ENCODE measurements at regions not wholly inside any gene's neighbourhood (a gene's known extent, or its start where the extent isn't known, plus 50 kb on each side); places are given as distances from the start of the nearest gene placed in this dataset.
"Not testable (repeated sequence)": the region's sequence is repeated elsewhere in the genome, so short reads cannot be mapped to it uniquely, and the experiment has no call there.

DNA sequence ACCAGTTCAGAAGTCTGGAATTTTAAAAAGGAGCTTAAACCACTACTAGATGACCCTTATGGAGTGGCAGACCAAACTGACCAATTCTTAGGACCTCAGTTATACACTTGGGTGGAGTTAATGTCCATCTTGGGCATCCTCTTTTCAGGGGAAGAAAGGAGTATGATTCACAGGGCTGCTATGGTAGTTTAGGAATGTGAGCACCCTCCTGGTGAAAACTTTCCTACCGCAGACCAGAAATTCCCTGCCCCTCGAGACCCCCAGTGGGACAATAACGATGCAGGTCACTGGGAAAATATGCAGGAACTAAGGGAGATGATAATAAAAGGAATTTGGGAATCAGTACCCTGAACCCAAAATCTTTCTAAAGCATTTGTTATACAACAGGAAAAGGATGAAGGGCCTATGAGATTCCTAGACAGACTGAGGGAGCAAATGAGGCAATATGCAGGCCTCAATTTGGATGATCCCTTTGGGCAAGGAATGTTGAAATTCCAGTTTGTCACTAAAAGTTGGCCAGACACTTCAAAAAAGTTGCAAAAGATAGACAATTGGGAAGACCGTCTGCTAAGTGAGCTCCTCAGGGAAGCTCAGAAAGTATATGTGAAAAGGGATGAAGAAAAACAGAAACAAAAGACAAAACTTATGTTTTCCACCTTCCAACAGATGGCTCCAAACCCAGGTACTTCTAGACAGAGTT is 52.4 kb upstream of the ANKRD10 start:
- TF ChIP-seq, protein P1, sequence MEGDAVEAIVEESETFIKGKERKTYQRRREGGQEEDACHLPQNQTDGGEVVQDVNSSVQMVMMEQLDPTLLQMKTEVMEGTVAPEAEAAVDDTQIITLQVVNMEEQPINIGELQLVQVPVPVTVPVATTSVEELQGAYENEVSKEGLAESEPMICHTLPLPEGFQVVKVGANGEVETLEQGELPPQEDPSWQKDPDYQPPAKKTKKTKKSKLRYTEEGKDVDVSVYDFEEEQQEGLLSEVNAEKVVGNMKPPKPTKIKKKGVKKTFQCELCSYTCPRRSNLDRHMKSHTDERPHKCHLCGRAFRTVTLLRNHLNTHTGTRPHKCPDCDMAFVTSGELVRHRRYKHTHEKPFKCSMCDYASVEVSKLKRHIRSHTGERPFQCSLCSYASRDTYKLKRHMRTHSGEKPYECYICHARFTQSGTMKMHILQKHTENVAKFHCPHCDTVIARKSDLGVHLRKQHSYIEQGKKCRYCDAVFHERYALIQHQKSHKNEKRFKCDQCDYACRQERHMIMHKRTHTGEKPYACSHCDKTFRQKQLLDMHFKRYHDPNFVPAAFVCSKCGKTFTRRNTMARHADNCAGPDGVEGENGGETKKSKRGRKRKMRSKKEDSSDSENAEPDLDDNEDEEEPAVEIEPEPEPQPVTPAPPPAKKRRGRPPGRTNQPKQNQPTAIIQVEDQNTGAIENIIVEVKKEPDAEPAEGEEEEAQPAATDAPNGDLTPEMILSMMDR (conservative IDR thresholded peaks at IDR 0.05; ENCODE audit: low read depth in 2 of 2), result not testable (repeated sequence)
- TF ChIP-seq EZH2phosphoT487 (IDR thresholded peaks at IDR 0.05; ENCODE audit: unreplicated experiment); POLR2AphosphoS5 (IDR thresholded peaks at IDR 0.05; ENCODE audit: low read depth); EZH2 (IDR thresholded peaks at IDR 0.05; ENCODE audit: low read depth, unreplicated experiment); STAT1 (IDR thresholded peaks at IDR 0.05; ENCODE audit: unreplicated experiment); ZNF114 (CRISPR knock-in tag; IDR thresholded peaks at IDR 0.05): not testable (repeated sequence)

Data from GM23338 (cell line).